AG04449 (cell line): ENCODE measurements at regions not wholly inside any gene's neighbourhood (a gene's known extent, or its start where the extent isn't known, plus 50 kb on each side); places are given as distances from the start of the nearest gene placed in this dataset.
A peak's percentile ranks its signal among the peaks of the same experiment; 100 is the strongest.
"Not testable (repeated sequence)": the region's sequence is repeated elsewhere in the genome, so short reads cannot be mapped to it uniquely, and the experiment has no call there.

Experiments
- CTCF ChIA-PET: fragments of 350-600 bp; formaldehyde crosslinking; extraction: SDS; loops from one replicate; lab custom pipeline; 2021; ENCODE audit warnings: antibody characterized with exemption; lab: Yijun Ruan, JAX
- POLR2A ChIA-PET: fragments of 400-600, 350-600 bp; formaldehyde crosslinking; extraction: SDS; loops from one replicate; lab custom pipeline; 2020; ENCODE audit warnings: antibody characterized with exemption, inconsistent platforms; lab: Yijun Ruan, JAX
- DNase-seq: peaks from one replicate; pipeline ENCODE4 v3.0.0-alpha.2; 2010; ENCODE audit warnings: low read depth, low spot score
- H3K4me3 ChIP-seq: 2 replicates; pipeline ENCODE4 v1.5.1; 2011; ENCODE audit warnings: low read depth, mild to moderate bottlenecking, control low read depth, low read length
- TF ChIP-seq, protein P1 (sequence below): IDR thresholded peaks from one replicate; pipeline ENCODE4 v1.5.1; 2011; ENCODE audit warnings: mild to moderate bottlenecking, moderate library complexity, low read length, control low read depth, inconsistent platforms; ENCODE audit not compliant: insufficient read depth; ENCODE audit errors: missing control alignments

DNA sequence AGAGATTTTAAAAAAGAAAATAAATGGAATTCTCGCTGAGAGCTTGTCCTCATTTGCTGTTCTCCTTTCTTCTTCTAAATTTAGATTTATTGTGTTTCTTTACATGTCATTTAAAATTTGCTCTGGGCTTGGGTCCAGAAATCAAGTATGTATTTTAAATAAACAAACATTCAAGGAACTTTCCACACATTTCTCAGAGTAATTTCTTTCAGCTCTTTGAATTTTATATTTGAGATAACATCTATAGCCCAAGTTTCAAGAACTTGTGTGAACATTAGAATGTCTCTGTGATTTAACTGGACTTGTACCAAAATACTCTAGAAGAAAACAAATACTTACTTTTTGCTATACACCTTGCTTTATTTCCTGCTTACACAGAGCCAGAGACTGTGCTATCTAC is 192.3 kb downstream of the TMEM200A start:
- CTCF ChIA-PET = no interaction called here
- POLR2A ChIA-PET = no interaction called here

DNA sequence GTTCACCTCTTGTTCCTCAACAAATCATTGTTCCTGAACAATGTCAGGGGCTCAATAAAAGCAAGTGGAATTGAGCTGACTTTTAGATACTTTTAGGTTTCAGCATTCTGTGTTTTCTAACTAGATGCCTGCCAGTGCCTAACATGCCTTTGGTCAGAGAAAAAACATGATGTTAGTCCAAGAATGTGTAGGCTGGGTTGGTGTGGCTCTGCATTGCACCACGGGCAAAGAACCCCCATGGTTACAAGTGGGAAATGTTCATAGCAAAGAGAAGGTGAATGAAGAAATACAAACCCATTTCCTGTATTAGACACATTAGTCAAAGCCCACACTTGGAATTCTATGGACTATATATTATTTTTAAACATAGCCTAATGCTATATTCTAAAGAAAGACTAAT is 193.3 kb downstream of the TMEM200A start:
- DNase-seq = peak; percentile 14
- H3K4me3 ChIP-seq = no peak overlapping the region
- TF ChIP-seq, protein P1, sequence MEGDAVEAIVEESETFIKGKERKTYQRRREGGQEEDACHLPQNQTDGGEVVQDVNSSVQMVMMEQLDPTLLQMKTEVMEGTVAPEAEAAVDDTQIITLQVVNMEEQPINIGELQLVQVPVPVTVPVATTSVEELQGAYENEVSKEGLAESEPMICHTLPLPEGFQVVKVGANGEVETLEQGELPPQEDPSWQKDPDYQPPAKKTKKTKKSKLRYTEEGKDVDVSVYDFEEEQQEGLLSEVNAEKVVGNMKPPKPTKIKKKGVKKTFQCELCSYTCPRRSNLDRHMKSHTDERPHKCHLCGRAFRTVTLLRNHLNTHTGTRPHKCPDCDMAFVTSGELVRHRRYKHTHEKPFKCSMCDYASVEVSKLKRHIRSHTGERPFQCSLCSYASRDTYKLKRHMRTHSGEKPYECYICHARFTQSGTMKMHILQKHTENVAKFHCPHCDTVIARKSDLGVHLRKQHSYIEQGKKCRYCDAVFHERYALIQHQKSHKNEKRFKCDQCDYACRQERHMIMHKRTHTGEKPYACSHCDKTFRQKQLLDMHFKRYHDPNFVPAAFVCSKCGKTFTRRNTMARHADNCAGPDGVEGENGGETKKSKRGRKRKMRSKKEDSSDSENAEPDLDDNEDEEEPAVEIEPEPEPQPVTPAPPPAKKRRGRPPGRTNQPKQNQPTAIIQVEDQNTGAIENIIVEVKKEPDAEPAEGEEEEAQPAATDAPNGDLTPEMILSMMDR = no peak
- ChIA-PET CTCF (no interaction called here), POLR2A (interaction anchor here (0.9 kb wide), 1 partner anchor 29 kb away, joined by 3 read pairs; no protein-coding TSS in a partner anchor)

More for the DNA sequence above, 192.3 kb downstream of the TMEM200A start:
- DNase-seq = no peak
- no peak overlapping the region for H3K4me3 ChIP-seq
- TF ChIP-seq, protein P1 = no peak

DNA sequence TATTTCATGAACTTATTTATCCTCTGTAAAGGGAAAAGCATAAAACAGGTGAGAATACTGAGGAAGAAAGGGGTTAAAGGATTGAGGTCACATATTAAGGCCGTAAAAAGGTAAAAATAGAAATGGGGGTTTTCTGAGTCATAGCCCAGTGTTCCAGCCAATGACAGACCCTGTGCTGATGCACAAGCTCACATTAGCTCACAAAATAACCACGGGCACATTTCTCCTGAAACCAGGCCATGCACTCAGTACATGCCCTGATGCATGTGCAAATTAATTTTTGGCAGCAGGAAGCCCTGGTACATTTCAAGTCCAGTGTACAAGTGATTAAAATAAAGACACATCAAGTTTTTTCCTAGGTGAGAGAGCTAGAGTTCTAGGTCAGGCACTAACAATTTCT is 194.4 kb downstream of the TMEM200A start:
- no peak for DNase-seq
- no peak overlapping the region for H3K4me3 ChIP-seq
- POLR2A ChIA-PET = no interaction called here
- TF ChIP-seq, protein P1 = no peak
- CTCF ChIA-PET = no interaction called here

DNA sequence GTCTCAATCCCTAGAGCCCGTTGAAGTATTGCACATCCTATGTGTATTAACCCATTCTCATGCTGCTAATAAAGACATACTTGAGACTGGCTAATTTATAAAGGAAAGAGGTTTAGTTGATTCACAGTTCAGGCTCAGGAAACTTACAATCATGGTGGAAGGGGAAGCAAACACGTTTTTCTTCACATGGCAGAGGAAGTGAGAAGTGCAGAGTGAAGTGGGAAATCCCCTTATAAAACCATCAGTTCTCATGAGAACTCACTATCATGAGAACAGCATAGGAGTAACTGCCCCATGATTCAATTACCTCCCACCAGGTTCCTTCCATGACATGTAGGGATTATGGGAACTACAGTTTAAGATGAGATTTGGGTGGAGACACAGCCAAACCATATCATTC is 195.3 kb downstream of the TMEM200A start:
- DNase-seq, H3K4me3 ChIP-seq, CTCF ChIA-PET, POLR2A ChIA-PET: not testable (repeated sequence)

DNA sequence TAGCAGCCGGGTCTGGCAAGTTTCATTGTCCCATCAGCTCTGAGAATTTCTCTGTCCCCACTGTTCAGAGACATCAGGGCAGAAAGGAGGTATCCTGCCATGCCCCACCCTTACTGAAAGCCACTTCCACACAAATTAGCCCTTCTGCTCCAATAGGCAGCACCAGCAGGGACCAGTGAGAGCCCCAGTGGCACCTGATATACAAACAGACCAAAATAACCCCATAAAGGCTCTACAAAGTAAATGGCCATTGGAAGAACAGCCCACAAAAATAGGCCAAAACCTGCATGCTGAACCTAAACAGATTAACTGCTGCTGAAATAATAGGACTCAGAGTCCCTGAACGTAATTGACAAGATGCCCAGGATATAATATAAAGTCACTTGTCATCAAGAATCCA is 199.9 kb downstream of the TMEM200A start:
- H3K4me3 ChIP-seq = no peak overlapping the region
- no peak for DNase-seq
- CTCF ChIA-PET = no interaction called here
- TF ChIP-seq, protein P1 = no peak
- POLR2A ChIA-PET = no interaction called here

DNA sequence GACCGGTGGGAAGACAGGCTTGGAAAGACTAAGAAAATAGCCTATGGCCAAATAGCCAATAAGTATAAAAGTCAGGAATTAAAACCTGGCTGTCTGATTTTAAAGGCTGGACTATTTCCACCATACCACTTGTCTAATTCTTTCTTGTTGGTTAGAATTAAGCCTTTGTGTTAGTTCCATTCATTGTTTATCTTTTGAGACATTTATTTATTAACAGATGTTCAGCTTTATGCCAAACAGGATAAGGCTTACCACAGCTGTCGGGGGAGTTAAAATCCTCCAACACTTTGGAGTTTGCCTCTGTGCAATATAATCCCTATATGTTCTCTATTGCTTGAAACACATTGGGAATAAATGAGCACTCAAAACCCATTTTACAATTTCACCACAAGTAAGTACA is 208.3 kb downstream of the TMEM200A start:
- ChIA-PET CTCF (no interaction called here), POLR2A (no interaction called here)
- TF ChIP-seq, protein P1 = no peak
- no peak for DNase-seq
- no peak overlapping the region for H3K4me3 ChIP-seq

DNA sequence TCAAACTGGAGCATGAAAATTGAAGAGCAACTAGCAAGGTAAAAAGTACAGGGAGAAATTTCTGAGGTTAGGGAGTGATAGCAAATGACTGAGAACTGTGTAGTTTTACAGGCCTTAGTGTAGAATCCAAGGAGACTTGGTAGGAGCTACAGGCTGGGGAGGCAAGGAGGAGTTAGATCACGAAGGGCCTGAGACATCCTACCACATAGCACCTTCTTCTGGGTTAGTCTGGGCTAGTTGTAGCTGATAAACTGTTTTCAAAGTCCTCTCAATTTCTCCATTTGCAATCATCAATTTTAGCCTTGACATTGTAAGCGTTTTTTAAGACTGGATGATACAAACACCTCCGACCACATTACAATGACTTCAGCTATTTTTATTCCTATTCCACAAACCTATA is 209.7 kb downstream of the TMEM200A start:
- no peak for DNase-seq
- TF ChIP-seq, protein P1 = no peak
- POLR2A ChIA-PET = interaction anchor here (0.6 kb wide), 1 partner anchor 101 kb away, joined by 3 read pairs; no protein-coding TSS in a partner anchor
- CTCF ChIA-PET = interaction anchor here (1.2 kb wide), 1 partner anchor 210 kb away, joined by 3 read pairs; the partner anchor contains the start of gene TMEM200A
- H3K4me3 ChIP-seq = no peak overlapping the region
